ENCODE measurements at regions not wholly inside any gene's neighbourhood (a gene's known extent, or its start where the extent isn't known, plus 50 kb on each side); places are given as distances from the start of the nearest gene placed in this dataset.

- no peak for TF ChIP-seq FOXP2 (optimal IDR thresholded peaks at IDR 0.05; ENCODE audit: borderline replicate concordance, extremely low read depth, extremely low read length, insufficient read depth)
- TF ChIP-seq SIN3A (IDR thresholded peaks at IDR 0.05; ENCODE audit: borderline replicate concordance, insufficient read depth, low read length) = no peak
- no peak for TF ChIP-seq TAF1 (IDR thresholded peaks at IDR 0.05; ENCODE audit: borderline replicate concordance, insufficient read depth, low read length)
- no peak for TF ChIP-seq POLR2AphosphoS5 (IDR thresholded peaks at IDR 0.05; ENCODE audit: low read depth, low read length)
- no peak for TF ChIP-seq REST (IDR thresholded peaks at IDR 0.05; ENCODE audit: insufficient read depth in 1 of 2, low read depth in 2 of 2, low read length in 2 of 2)
Measured at GRCh38 chr6:113301651-113302050, 555.5 kb upstream of the MARCKS start.

- TF ChIP-seq SIN3A (IDR thresholded peaks at IDR 0.05; ENCODE audit: borderline replicate concordance, insufficient read depth, low read length) (no peak), REST (IDR thresholded peaks at IDR 0.05; ENCODE audit: insufficient read depth in 1 of 2, low read depth in 2 of 2, low read length in 2 of 2) (no peak), TAF1 (IDR thresholded peaks at IDR 0.05; ENCODE audit: borderline replicate concordance, insufficient read depth, low read length) (no peak), POLR2AphosphoS5 (IDR thresholded peaks at IDR 0.05; ENCODE audit: low read depth, low read length) (no peak), FOXP2 (optimal IDR thresholded peaks at IDR 0.05; ENCODE audit: borderline replicate concordance, extremely low read depth, extremely low read length, insufficient read depth) (no peak)
Measured at GRCh38 chr6:113304116-113304515, 553.0 kb upstream of the MARCKS start.

- TF ChIP-seq POLR2AphosphoS5 (IDR thresholded peaks at IDR 0.05; ENCODE audit: low read depth, low read length) (no peak), SIN3A (IDR thresholded peaks at IDR 0.05; ENCODE audit: borderline replicate concordance, insufficient read depth, low read length) (no peak), REST (IDR thresholded peaks at IDR 0.05; ENCODE audit: insufficient read depth in 1 of 2, low read depth in 2 of 2, low read length in 2 of 2) (no peak), TAF1 (IDR thresholded peaks at IDR 0.05; ENCODE audit: borderline replicate concordance, insufficient read depth, low read length) (no peak), FOXP2 (optimal IDR thresholded peaks at IDR 0.05; ENCODE audit: borderline replicate concordance, extremely low read depth, extremely low read length, insufficient read depth) (no peak)
Measured at GRCh38 chr6:113306552-113307145, 550.5 kb upstream of the MARCKS start.

GRCh38 chr6:113308266-113308665 lies 548.9 kb upstream of the MARCKS start:
- TF ChIP-seq TAF1 (IDR thresholded peaks at IDR 0.05; ENCODE audit: borderline replicate concordance, insufficient read depth, low read length) = no peak
- no peak for TF ChIP-seq REST (IDR thresholded peaks at IDR 0.05; ENCODE audit: insufficient read depth in 1 of 2, low read depth in 2 of 2, low read length in 2 of 2)

GRCh38 chr6:113313841-113314240 lies 543.3 kb upstream of the MARCKS start:
- TF ChIP-seq FOXP2 (optimal IDR thresholded peaks at IDR 0.05; ENCODE audit: borderline replicate concordance, extremely low read depth, extremely low read length, insufficient read depth) = no peak
- TF ChIP-seq SIN3A (IDR thresholded peaks at IDR 0.05; ENCODE audit: borderline replicate concordance, insufficient read depth, low read length) = no peak
- TF ChIP-seq TAF1 (IDR thresholded peaks at IDR 0.05; ENCODE audit: borderline replicate concordance, insufficient read depth, low read length) = no peak
- no peak for TF ChIP-seq REST (IDR thresholded peaks at IDR 0.05; ENCODE audit: insufficient read depth in 1 of 2, low read depth in 2 of 2, low read length in 2 of 2)
- TF ChIP-seq POLR2AphosphoS5 (IDR thresholded peaks at IDR 0.05; ENCODE audit: low read depth, low read length) = no peak
